OCI-LY3 (cell line): ENCODE measurements at regions not wholly inside any gene's neighbourhood (a gene's known extent, or its start where the extent isn't known, plus 50 kb on each side); places are given as distances from the start of the nearest gene placed in this dataset.

ENCODE experiments used
- CTCF ChIP-seq: fragments of 200-600, 300-600 bp; sonication (generic); IDR thresholded peaks from 2 replicates; pipeline ENCODE4 v1.5.1; 2014; ENCODE audit warnings: antibody characterized with exemption, low read length, low read depth
- EZH2phosphoT487 ChIP-seq: fragments of 200-600 bp; shearing (Covaris generic); IDR thresholded peaks from 2 replicates; pipeline ENCODE4 v1.6.1; 2018; ENCODE audit warnings: antibody characterized with exemption, mixed run types, low read depth

GRCh38 chr13:58566176-58566575 is 934.6 kb downstream of the PCDH17 start:
- TF ChIP-seq CTCF, result no peak
- TF ChIP-seq EZH2phosphoT487, result no peak
